GM06990 (cell line): ENCODE measurements at regions not wholly inside any gene's neighbourhood (a gene's known extent, or its start where the extent isn't known, plus 50 kb on each side); places are given as distances from the start of the nearest gene placed in this dataset.
"Not testable (repeated sequence)": the region's sequence is repeated elsewhere in the genome, so short reads cannot be mapped to it uniquely, and the experiment has no call there.

ENCODE experiments used
- DNase-seq: peaks from one replicate; pipeline ENCODE4 v3.0.0-alpha.2; 2011; ENCODE audit not compliant: insufficient read length; ENCODE audit errors: extremely low read depth
- H3K27me3 ChIP-seq: replicated peaks from 2 replicates; pipeline ENCODE4 v1.6.0; 2011; ENCODE audit warnings: low read length; ENCODE audit not compliant: control insufficient read depth, insufficient read depth
- H3K36me3 ChIP-seq: 2 replicates; pipeline ENCODE4 v1.5.1; 2011; ENCODE audit warnings: low read length; ENCODE audit not compliant: control insufficient read depth, insufficient read depth
- H3K4me3 ChIP-seq: replicated peaks from 2 replicates; pipeline ENCODE4 v1.5.1; 2011; ENCODE audit warnings: low read depth, mild to moderate bottlenecking, control low read depth, low read length
- TF ChIP-seq, protein P1 (sequence below): IDR thresholded peaks from 2 replicates; pipeline ENCODE4 v1.5.1; 2011; ENCODE audit warnings: low read length, control low read depth, mild to moderate bottlenecking, inconsistent platforms; ENCODE audit not compliant: insufficient read depth, poor library complexity, severe bottlenecking

DNA sequence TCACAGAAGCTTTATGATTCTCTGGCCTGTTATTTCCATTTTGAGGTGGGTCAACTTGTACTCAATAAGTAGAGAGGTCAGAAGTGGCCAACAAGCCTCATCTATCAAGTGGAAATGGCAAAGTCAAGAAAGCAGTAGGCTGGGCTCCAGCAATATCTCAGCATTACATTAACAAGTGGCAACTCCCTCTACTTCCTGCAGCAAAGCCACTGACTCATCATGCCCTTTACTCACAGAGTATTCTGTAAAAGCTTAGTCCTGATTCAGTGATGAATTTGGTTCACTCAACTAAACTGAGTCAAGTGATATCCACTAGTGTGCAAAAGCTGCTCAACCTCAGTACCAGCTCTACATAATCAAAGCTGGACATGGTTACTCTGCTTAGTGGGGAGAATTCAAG is 954.6 kb downstream of the EPHA3 start:
- H3K4me3 ChIP-seq: no peak overlapping the region
- TF ChIP-seq, protein P1, sequence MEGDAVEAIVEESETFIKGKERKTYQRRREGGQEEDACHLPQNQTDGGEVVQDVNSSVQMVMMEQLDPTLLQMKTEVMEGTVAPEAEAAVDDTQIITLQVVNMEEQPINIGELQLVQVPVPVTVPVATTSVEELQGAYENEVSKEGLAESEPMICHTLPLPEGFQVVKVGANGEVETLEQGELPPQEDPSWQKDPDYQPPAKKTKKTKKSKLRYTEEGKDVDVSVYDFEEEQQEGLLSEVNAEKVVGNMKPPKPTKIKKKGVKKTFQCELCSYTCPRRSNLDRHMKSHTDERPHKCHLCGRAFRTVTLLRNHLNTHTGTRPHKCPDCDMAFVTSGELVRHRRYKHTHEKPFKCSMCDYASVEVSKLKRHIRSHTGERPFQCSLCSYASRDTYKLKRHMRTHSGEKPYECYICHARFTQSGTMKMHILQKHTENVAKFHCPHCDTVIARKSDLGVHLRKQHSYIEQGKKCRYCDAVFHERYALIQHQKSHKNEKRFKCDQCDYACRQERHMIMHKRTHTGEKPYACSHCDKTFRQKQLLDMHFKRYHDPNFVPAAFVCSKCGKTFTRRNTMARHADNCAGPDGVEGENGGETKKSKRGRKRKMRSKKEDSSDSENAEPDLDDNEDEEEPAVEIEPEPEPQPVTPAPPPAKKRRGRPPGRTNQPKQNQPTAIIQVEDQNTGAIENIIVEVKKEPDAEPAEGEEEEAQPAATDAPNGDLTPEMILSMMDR: no peak
- H3K36me3 ChIP-seq: no peaks in the 10 kb centered on the region
- H3K27me3 ChIP-seq: no peaks in the 10 kb centered on the region
- DNase-seq: no peak

DNA sequence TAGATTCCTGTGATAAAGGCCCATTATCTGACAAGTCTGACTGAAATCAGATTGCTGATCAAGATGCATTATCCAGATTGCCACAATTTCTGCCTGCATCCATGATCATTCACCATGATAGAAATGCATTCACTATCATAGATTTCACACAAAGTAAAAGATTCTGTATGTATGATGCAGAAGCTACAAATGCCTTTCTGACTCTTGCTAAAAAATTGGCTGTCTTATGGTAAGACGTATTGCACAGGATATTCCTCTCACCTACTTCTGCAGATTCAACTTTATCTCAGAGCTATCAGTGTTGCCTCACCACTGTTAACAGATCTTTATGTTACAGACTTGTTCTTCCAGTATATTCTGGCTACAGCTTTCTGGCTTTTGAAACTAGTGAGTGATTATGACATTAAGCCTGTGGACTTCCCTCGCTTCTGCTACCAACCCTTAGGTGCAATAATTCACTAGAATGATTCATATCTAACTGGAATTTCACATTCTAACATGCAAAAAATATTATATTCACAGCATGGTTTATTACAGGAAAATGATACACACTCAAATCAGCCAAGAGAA is 955.3 kb downstream of the EPHA3 start:
- DNase-seq: no peak
- Histone ChIP-seq H3K27me3 (no peaks in the 10 kb centered on the region), H3K36me3 (no peaks in the 10 kb centered on the region), H3K4me3 (no peak overlapping the region)
- TF ChIP-seq, protein P1: no peak

GRCh38 chr3:90068783-90069182 is 961.4 kb downstream of the EPHA3 start:
- H3K4me3 ChIP-seq: no peak overlapping the region
- TF ChIP-seq, protein P1: no peak
- DNase-seq: no peak
- H3K36me3 ChIP-seq: no peaks in the 10 kb centered on the region
- no peaks in the 10 kb centered on the region for H3K27me3 ChIP-seq

GRCh38 chr3:90069748-90070147 is 962.3 kb downstream of the EPHA3 start:
- H3K36me3 ChIP-seq: no peaks in the 10 kb centered on the region
- H3K4me3 ChIP-seq: no peak overlapping the region
- no peaks in the 10 kb centered on the region for H3K27me3 ChIP-seq
- no peak for DNase-seq
- TF ChIP-seq, protein P1: no peak

DNA sequence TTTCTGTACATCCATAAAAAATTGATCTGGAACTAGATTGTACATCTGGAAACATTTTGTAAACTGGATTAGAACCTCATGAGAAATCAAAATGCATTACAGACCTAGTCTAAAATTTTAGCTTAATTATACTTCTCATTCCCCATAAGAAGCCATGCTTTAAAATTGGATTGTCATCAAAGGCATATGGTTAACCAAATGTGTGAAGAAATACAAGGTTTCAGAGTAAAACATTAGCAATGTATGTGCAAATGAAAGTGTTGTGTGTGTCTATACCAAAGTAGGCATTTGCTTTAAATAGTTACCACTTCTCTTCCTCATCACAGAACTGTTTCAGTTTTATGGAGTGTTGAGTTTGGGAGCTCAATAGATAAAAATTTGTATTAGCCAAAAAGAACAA is 968.7 kb downstream of the EPHA3 start:
- no peaks in the 10 kb centered on the region for H3K27me3 ChIP-seq
- no peak for DNase-seq
- TF ChIP-seq, protein P1: no peak
- no peaks in the 10 kb centered on the region for H3K36me3 ChIP-seq
- H3K4me3 ChIP-seq: no peak overlapping the region

DNA sequence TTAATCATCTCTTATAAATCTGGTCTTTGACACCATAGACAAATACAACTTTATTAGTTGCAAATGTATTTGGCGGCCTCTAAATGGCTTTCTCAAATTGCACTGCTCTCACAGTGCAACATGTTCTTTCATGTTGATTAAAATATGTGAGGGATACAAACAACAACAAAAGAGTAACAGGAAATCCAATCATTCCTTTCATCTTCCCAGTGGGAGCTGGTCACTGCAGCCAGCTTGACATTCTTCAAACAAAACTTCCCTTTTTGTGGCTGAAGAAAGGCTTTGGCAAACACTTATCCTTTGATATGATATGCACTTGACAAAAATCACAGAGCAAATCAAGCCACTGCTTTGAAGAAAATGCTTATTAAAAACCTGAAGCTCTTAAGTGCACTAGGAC is 973.6 kb downstream of the EPHA3 start:
- DNase-seq: no peak

DNA sequence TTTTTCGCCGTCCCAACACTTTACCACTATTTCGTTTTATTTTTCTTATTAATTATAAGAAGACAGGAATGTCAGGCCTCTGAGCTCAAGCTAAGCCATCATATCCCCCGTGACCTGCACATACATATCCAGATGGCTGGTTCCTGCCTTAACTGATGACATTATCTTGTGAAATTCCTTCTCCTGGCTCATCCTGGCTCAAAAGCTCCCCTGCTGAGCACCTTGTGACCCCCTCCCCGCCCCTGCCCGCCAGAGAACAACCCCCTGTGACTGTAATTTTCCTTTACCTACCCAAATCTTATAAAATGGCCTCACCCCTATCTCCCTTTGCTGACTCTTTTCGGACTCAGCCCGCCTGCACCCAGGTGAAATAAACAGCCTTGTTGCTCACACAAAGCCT is 978.9 kb downstream of the EPHA3 start:
- H3K27me3 ChIP-seq, H3K4me3 ChIP-seq, H3K36me3 ChIP-seq, DNase-seq: not testable (repeated sequence)

More for the DNA sequence above, 973.6 kb downstream of the EPHA3 start:
- no peak overlapping the region for H3K4me3 ChIP-seq
- TF ChIP-seq, protein P1: no peak
- H3K36me3 ChIP-seq: no peaks in the 10 kb centered on the region
- H3K27me3 ChIP-seq: no peaks in the 10 kb centered on the region
